ENCODE measurements at regions not wholly inside any gene's neighbourhood (a gene's known extent, or its start where the extent isn't known, plus 50 kb on each side); places are given as distances from the start of the nearest gene placed in this dataset.
"Not testable (repeated sequence)": the region's sequence is repeated elsewhere in the genome, so short reads cannot be mapped to it uniquely, and the experiment has no call there.

DNA sequence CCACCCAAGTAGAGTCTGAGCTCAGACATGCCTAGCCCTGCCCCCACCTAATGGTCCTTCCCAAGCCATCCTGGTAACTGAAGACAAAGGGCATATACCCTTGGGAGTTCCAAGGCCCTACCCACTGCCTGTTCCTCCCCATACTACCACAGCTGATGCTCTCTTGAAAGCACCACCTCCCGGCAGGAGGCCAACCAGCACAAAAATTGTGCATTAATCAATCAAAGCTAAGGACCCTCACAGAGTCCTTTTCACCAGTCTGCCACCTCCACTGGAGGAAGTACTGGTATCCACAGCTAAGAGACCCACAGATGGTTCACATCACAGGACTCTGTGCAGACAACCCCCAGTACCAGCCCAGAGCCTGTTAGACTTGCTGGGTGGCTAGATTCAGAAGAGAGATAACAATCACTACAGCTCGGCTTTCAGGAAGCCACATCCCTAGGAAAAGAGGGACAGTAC lies 93.8 kb upstream of the MAPK10 start:
- not testable (repeated sequence) for TF ChIP-seq CTCF, EP300 (IDR thresholded peaks at IDR 0.05)
